Breast epithelium (tissue), 4 donors: ENCODE measurements at regions not wholly inside any gene's neighbourhood (a gene's known extent, or its start where the extent isn't known, plus 50 kb on each side); places are given as distances from the start of the nearest gene placed in this dataset.

Experiments
- DNase-seq, 2 donors: peaks; one replicate each; pipeline ENCODE4 v3.0.0-alpha.2; 2019; ENCODE audit warnings: low spot score in 2 of 2
- H3K27ac ChIP-seq, 2 donors: fragments of 200-600 bp; sonication (generic) in 1 of 2; one replicate each; pipeline ENCODE4 v1.5.1; 2016 to 2019; ENCODE audit warnings: mild to moderate bottlenecking in 1 of 2
- H3K27me3 ChIP-seq, 2 donors: fragments of 200-600 bp; sonication (generic) in 1 of 2; one replicate each; pipeline versions ENCODE4 v1.5.1 to v1.6.0; 2017 to 2019; ENCODE audit warnings: control low read depth in 1 of 2, mild to moderate bottlenecking in 1 of 2
- H3K36me3 ChIP-seq: fragments of 200-600 bp; one replicate; pipeline ENCODE4 v1.5.1; 2019
- H3K4me1 ChIP-seq, 2 donors: fragments of 200-600 bp; sonication (generic); one replicate each; pipeline ENCODE4 v1.5.1; 2016 to 2019; ENCODE audit warnings: control low read depth in 1 of 2
- H3K4me3 ChIP-seq, 3 donors: fragments of 200-600 bp; sonication (generic); 1 replicate in 2 of 3; 2 replicates in 1 of 3; pipeline ENCODE4 v1.5.1; 2016 to 2019; ENCODE audit warnings: mild to moderate bottlenecking in 3 of 3, moderate library complexity in 2 of 3
- H3K9me3 ChIP-seq, 2 donors: fragments of 200-600 bp; sonication (generic) in 1 of 2; one replicate each; pipeline ENCODE4 v1.5.1; 2016 to 2019; ENCODE audit warnings: control low read depth in 1 of 2
- POLR2A ChIP-seq: fragments of 450-650 bp; IDR thresholded peaks from one replicate; pipeline ENCODE4 v1.6.1; 2016; ENCODE audit warnings: antibody characterized with exemption, mild to moderate bottlenecking, moderate library complexity
- POLR2AphosphoS5 ChIP-seq, 3 donors: sonication (generic); formaldehyde crosslinking; IDR thresholded peaks; one replicate each; pipeline ENCODE4 v1.6.1; 2017; ENCODE audit warnings: antibody characterized with exemption in 3 of 3
- intact Hi-C: fragments of 100-400 bp; cut with DNase I; formaldehyde crosslinking; loops from one replicate; pipeline ENCODE4 v1.15.1; 2023; ENCODE audit warnings: low total_unique reads
- TF ChIP-seq, protein P1 (sequence below), 3 donors: fragments of 450-650 bp; IDR thresholded peaks; one replicate each; pipeline ENCODE4 v1.5.1; 2016 to 2017; ENCODE audit warnings: antibody characterized with exemption in 3 of 3, mild to moderate bottlenecking in 3 of 3, moderate library complexity in 3 of 3

DNA sequence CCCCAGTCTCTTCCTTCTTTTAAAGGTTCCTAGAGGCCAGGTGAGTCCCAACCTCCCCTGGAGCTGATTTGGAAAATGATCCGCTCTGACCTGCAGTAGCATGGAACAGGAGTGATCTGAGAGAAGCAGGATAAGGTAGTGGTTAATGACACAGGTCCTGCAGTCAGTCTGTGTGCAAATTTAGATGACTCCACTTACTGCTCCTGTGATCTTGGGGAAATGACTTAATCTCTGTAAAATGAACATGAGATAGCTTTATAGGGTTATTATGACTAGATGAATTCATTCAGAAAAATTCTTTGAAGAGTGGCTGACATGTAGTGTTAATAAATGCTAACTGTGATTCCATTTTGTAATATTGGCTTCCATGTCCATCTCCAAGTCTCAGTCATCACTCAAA is 374.9 kb upstream of the CAMK1G start:
- intact Hi-C loops: no loop called here
- no peak overlapping the region for H3K27ac ChIP-seq
- H3K4me3 ChIP-seq: no peak overlapping the region
- H3K4me1 ChIP-seq: peaks cover 0 to 5% of the 10 kb centered on the region in 2 donors
- H3K36me3 ChIP-seq: no peaks in the 10 kb centered on the region
- TF ChIP-seq POLR2AphosphoS5 (IDR thresholded peaks at IDR 0.05): no peak
- TF ChIP-seq POLR2A: no peak
- TF ChIP-seq, protein P1, sequence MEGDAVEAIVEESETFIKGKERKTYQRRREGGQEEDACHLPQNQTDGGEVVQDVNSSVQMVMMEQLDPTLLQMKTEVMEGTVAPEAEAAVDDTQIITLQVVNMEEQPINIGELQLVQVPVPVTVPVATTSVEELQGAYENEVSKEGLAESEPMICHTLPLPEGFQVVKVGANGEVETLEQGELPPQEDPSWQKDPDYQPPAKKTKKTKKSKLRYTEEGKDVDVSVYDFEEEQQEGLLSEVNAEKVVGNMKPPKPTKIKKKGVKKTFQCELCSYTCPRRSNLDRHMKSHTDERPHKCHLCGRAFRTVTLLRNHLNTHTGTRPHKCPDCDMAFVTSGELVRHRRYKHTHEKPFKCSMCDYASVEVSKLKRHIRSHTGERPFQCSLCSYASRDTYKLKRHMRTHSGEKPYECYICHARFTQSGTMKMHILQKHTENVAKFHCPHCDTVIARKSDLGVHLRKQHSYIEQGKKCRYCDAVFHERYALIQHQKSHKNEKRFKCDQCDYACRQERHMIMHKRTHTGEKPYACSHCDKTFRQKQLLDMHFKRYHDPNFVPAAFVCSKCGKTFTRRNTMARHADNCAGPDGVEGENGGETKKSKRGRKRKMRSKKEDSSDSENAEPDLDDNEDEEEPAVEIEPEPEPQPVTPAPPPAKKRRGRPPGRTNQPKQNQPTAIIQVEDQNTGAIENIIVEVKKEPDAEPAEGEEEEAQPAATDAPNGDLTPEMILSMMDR (IDR thresholded peaks at IDR 0.05): no peak
- H3K9me3 ChIP-seq: no peaks in the 10 kb centered on the region
- peaks cover 0 to 9% of the 10 kb centered on the region in 2 donors for H3K27me3 ChIP-seq
- no peak for DNase-seq

DNA sequence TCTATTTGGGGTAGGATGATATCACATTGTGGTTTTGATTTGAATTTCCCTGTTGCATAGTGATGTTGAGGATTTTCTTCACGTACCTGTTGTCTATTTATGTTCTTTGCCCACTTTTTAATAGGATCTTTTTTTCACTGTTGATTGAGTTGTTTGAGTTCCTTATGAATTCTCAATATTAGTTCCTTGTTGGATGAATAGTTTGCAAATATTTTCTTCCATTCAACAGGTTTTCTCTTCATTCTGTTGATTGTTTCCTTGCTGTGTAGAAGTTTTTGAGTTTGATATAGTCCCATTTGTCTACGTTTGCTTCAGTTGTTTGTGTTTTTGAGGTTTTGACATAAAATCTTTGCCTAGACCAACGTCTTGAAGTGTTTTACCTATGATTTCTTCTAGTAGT is 369.5 kb upstream of the CAMK1G start:
- no peaks in the 10 kb centered on the region for H3K9me3 ChIP-seq
- DNase-seq: no peak
- H3K27me3 ChIP-seq: peaks cover 0 to 9% of the 10 kb centered on the region in 2 donors
- no peaks in the 10 kb centered on the region for H3K4me1 ChIP-seq
- no peaks in the 10 kb centered on the region for H3K36me3 ChIP-seq
- no peak for TF ChIP-seq POLR2AphosphoS5 (IDR thresholded peaks at IDR 0.05)
- no peak for TF ChIP-seq POLR2A
- TF ChIP-seq, protein P1 (IDR thresholded peaks at IDR 0.05): no peak
- intact Hi-C loops: no loop called here
- no peak overlapping the region for H3K27ac ChIP-seq
- no peak overlapping the region for H3K4me3 ChIP-seq

DNA sequence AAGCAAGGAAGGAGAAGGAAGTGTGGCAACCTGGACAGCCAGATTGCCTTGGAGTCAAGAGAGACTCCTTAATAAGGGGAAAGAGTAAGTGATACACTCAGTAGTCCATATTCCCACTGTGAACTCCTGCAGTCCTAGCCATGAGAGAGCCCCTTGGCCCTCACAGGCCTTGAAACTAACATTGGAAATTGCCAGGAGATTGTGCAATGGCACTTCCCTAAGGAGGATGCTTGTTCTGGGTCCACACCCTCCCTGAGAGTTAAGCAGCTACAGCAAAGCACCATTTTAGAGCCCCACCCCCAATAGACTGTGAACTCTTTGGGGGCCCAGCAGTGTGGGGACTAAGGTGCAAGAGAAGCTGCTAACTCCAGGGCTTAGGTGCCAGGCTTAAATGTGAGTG is 367.7 kb upstream of the CAMK1G start:
- H3K4me1 ChIP-seq: no peaks in the 10 kb centered on the region
- H3K9me3 ChIP-seq: no peaks in the 10 kb centered on the region
- intact Hi-C loops: no loop called here
- no peak overlapping the region for H3K27ac ChIP-seq
- no peaks in the 10 kb centered on the region for H3K36me3 ChIP-seq
- no peak for DNase-seq
- peaks cover 0 to 9% of the 10 kb centered on the region in 2 donors for H3K27me3 ChIP-seq
- no peak for TF ChIP-seq POLR2AphosphoS5 (IDR thresholded peaks at IDR 0.05)
- TF ChIP-seq, protein P1 (IDR thresholded peaks at IDR 0.05): no peak
- no peak for TF ChIP-seq POLR2A
- no peak overlapping the region for H3K4me3 ChIP-seq

DNA sequence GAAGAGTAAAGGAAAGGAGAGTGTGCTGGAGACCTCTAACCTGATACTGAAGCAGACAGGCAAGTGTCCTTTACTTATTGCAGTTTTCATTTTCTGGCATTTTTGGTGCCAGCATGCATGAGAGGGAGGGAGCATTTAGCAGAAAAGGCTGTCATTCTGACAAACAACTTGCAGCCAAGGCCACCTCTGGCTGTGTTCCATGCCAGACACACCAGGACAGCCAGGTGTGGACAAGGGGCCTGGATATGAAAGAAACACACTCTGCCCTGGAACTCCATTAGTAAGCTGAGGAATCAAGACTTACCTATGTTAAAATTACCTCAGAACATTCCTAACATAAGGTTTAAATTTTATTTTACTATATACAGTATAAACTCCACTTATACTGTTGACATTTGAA is 365.4 kb upstream of the CAMK1G start:
- intact Hi-C loops: no loop called here
- no peak for DNase-seq
- H3K27me3 ChIP-seq: no peaks in the 10 kb centered on the region
- no peak overlapping the region for H3K4me3 ChIP-seq
- H3K36me3 ChIP-seq: no peaks in the 10 kb centered on the region
- TF ChIP-seq, protein P1 (IDR thresholded peaks at IDR 0.05): no peak
- TF ChIP-seq POLR2AphosphoS5 (IDR thresholded peaks at IDR 0.05) (no peak), POLR2A (no peak)
- no peaks in the 10 kb centered on the region for H3K9me3 ChIP-seq
- no peaks in the 10 kb centered on the region for H3K4me1 ChIP-seq
- H3K27ac ChIP-seq: no peak overlapping the region

DNA sequence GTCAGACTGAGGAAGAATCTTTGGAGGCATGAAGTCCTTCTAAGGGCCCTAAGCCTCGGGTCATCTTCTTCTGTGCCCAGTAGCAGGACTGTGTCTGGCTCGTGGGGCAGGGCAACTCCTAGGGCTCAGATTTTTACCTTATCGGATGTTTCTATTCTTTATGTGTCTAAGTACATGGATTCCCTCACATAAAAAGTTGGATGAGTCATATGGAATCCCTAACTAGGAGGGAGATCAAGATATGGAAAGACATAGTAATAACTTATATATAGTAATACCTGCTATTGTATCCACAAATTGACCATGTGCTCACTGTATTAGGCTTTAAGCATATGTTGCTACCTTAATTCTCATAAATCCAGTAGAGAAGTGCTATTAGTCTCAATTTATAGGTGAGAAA is 364.5 kb upstream of the CAMK1G start:
- Histone ChIP-seq H3K9me3 (no peaks in the 10 kb centered on the region), H3K4me3 (no peak overlapping the region), H3K27me3 (no peaks in the 10 kb centered on the region), H3K36me3 (no peaks in the 10 kb centered on the region), H3K27ac (peak overlapping the region in 1 of 2 donors; percentile 5), H3K4me1 (no peaks in the 10 kb centered on the region)
- intact Hi-C loops: no loop called here
- DNase-seq: no peak
- TF ChIP-seq, protein P1 (IDR thresholded peaks at IDR 0.05): no peak
- TF ChIP-seq POLR2AphosphoS5 (IDR thresholded peaks at IDR 0.05) (no peak), POLR2A (no peak)
